ENCODE measurements at regions not wholly inside any gene's neighbourhood (a gene's known extent, or its start where the extent isn't known, plus 50 kb on each side); places are given as distances from the start of the nearest gene placed in this dataset.

DNA sequence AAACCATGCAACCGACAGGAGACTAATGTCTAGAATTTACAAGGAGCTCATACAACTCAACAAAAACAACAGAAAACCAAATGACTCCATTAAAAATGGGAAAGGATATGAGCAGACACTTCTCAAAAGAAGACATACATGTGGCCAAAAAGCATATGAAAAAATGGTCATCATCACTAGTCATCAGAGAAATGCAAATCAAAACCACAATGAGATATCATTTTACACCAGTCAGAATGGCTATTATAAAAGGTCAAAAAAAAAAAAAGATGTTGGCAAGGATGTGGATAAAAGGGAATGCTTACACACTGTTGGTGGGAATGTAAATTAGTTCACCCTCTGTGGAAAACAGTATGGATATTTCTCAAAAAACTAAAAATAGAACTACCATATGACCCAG is 50.5 kb upstream of the CHRDL1 start:
- TF ChIP-seq, protein P1, sequence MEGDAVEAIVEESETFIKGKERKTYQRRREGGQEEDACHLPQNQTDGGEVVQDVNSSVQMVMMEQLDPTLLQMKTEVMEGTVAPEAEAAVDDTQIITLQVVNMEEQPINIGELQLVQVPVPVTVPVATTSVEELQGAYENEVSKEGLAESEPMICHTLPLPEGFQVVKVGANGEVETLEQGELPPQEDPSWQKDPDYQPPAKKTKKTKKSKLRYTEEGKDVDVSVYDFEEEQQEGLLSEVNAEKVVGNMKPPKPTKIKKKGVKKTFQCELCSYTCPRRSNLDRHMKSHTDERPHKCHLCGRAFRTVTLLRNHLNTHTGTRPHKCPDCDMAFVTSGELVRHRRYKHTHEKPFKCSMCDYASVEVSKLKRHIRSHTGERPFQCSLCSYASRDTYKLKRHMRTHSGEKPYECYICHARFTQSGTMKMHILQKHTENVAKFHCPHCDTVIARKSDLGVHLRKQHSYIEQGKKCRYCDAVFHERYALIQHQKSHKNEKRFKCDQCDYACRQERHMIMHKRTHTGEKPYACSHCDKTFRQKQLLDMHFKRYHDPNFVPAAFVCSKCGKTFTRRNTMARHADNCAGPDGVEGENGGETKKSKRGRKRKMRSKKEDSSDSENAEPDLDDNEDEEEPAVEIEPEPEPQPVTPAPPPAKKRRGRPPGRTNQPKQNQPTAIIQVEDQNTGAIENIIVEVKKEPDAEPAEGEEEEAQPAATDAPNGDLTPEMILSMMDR (IDR thresholded peaks at IDR 0.05): no peak
- TF ChIP-seq POLR2A (IDR thresholded peaks at IDR 0.05) (no peak), POLR2AphosphoS5 (IDR thresholded peaks at IDR 0.05) (no peak)

All from prostate gland (tissue), 2 donors.